ENCODE measurements at regions not wholly inside any gene's neighbourhood (a gene's known extent, or its start where the extent isn't known, plus 50 kb on each side); places are given as distances from the start of the nearest gene placed in this dataset.

- Histone ChIP-seq H3K4me1 (ENCODE audit: control insufficient read depth, insufficient read depth, low read length) (no peaks in the 10 kb centered on the region), H3K27ac (ENCODE audit: low read length) (no peak overlapping the region), H3K9me3 (replicated peaks; ENCODE audit: control insufficient read depth, low read depth, low read length) (no peaks in the 10 kb centered on the region), H3K36me3 (ENCODE audit: control insufficient read depth, insufficient read depth, low read length) (no peaks in the 10 kb centered on the region), H3K4me3 (ENCODE audit: low read length) (no peak overlapping the region), H3K27me3 (ENCODE audit: control insufficient read depth, insufficient read depth, low read length) (peaks cover 18% of the 10 kb centered on the region)
- 50% methylated on average over 1 of the region's 3 CpGs for WGBS (ENCODE audit: insufficient coverage)
- no peak for DNase-seq
Measured at GRCh38 chr20:22491194-22491505, 93.2 kb downstream of the FOXA2 start.

GRCh38 chr20:22490287-22491193 is 93.8 kb downstream of the FOXA2 start:
- Histone ChIP-seq H3K27ac (ENCODE audit: low read length) (no peak overlapping the region), H3K4me3 (ENCODE audit: low read length) (no peak overlapping the region), H3K4me1 (ENCODE audit: control insufficient read depth, insufficient read depth, low read length) (no peaks in the 10 kb centered on the region), H3K27me3 (ENCODE audit: control insufficient read depth, insufficient read depth, low read length) (peaks cover 18% of the 10 kb centered on the region), H3K9me3 (replicated peaks; ENCODE audit: control insufficient read depth, low read depth, low read length) (no peaks in the 10 kb centered on the region), H3K36me3 (ENCODE audit: control insufficient read depth, insufficient read depth, low read length) (no peaks in the 10 kb centered on the region)
- WGBS (ENCODE audit: insufficient coverage): 45% methylated on average over 18 of the region's 23 CpGs
- DNase-seq: no peak

- WGBS (ENCODE audit: insufficient coverage): 70% methylated on average over 2 of the region's 11 CpGs
- no peak overlapping the region for H3K27ac ChIP-seq (ENCODE audit: low read length)
- H3K27me3 ChIP-seq (ENCODE audit: control insufficient read depth, insufficient read depth, low read length): peaks cover 17% of the 10 kb centered on the region
- H3K9me3 ChIP-seq (replicated peaks; ENCODE audit: control insufficient read depth, low read depth, low read length): no peaks in the 10 kb centered on the region
- H3K4me1 ChIP-seq (ENCODE audit: control insufficient read depth, insufficient read depth, low read length): no peaks in the 10 kb centered on the region
- no peaks in the 10 kb centered on the region for H3K36me3 ChIP-seq (ENCODE audit: control insufficient read depth, insufficient read depth, low read length)
- DNase-seq: no peak
- no peak overlapping the region for H3K4me3 ChIP-seq (ENCODE audit: low read length)
Measured at GRCh38 chr20:22489626-22490286, 94.6 kb downstream of the FOXA2 start.

- 35% methylated on average over 2 of the region's 4 CpGs for WGBS (ENCODE audit: insufficient coverage)
- H3K27ac ChIP-seq (ENCODE audit: low read length): no peak overlapping the region
- no peaks in the 10 kb centered on the region for H3K4me1 ChIP-seq (ENCODE audit: control insufficient read depth, insufficient read depth, low read length)
- DNase-seq: no peak
- no peak overlapping the region for H3K4me3 ChIP-seq (ENCODE audit: low read length)
- no peaks in the 10 kb centered on the region for H3K27me3 ChIP-seq (ENCODE audit: control insufficient read depth, insufficient read depth, low read length)
- H3K36me3 ChIP-seq (ENCODE audit: control insufficient read depth, insufficient read depth, low read length): no peaks in the 10 kb centered on the region
- no peaks in the 10 kb centered on the region for H3K9me3 ChIP-seq (replicated peaks; ENCODE audit: control insufficient read depth, low read depth, low read length)
Measured at GRCh38 chr20:22480336-22480735, 104.0 kb downstream of the FOXA2 start.

GRCh38 chr20:22475662-22476061 is 108.7 kb downstream of the FOXA2 start:
- Histone ChIP-seq H3K4me3 (ENCODE audit: low read length) (no peak overlapping the region), H3K4me1 (ENCODE audit: control insufficient read depth, insufficient read depth, low read length) (no peaks in the 10 kb centered on the region), H3K27me3 (ENCODE audit: control insufficient read depth, insufficient read depth, low read length) (no peaks in the 10 kb centered on the region), H3K27ac (ENCODE audit: low read length) (no peak overlapping the region), H3K9me3 (replicated peaks; ENCODE audit: control insufficient read depth, low read depth, low read length) (no peaks in the 10 kb centered on the region), H3K36me3 (ENCODE audit: control insufficient read depth, insufficient read depth, low read length) (no peaks in the 10 kb centered on the region)
- no peak for DNase-seq
- WGBS (ENCODE audit: insufficient coverage): 86% methylated on average over 1 of the region's 1 CpG

- Histone ChIP-seq H3K4me3 (ENCODE audit: low read length) (no peak overlapping the region), H3K4me1 (ENCODE audit: control insufficient read depth, insufficient read depth, low read length) (no peaks in the 10 kb centered on the region), H3K36me3 (ENCODE audit: control insufficient read depth, insufficient read depth, low read length) (no peaks in the 10 kb centered on the region), H3K27ac (ENCODE audit: low read length) (no peak overlapping the region), H3K9me3 (replicated peaks; ENCODE audit: control insufficient read depth, low read depth, low read length) (no peaks in the 10 kb centered on the region), H3K27me3 (ENCODE audit: control insufficient read depth, insufficient read depth, low read length) (no peaks in the 10 kb centered on the region)
- no peak for DNase-seq
- 73% methylated on average over 2 of the region's 3 CpGs for WGBS (ENCODE audit: insufficient coverage)
Measured at GRCh38 chr20:22474224-22474623, 110.1 kb downstream of the FOXA2 start.

GRCh38 chr20:22473293-22473692 is 111.1 kb downstream of the FOXA2 start:
- Histone ChIP-seq H3K36me3 (ENCODE audit: control insufficient read depth, insufficient read depth, low read length) (no peaks in the 10 kb centered on the region), H3K9me3 (replicated peaks; ENCODE audit: control insufficient read depth, low read depth, low read length) (no peaks in the 10 kb centered on the region), H3K27ac (ENCODE audit: low read length) (no peak overlapping the region), H3K27me3 (ENCODE audit: control insufficient read depth, insufficient read depth, low read length) (no peaks in the 10 kb centered on the region), H3K4me1 (ENCODE audit: control insufficient read depth, insufficient read depth, low read length) (no peaks in the 10 kb centered on the region), H3K4me3 (ENCODE audit: low read length) (no peak overlapping the region)
- WGBS (ENCODE audit: insufficient coverage): 86% methylated on average over 2 of the region's 2 CpGs
- no peak for DNase-seq

- WGBS (ENCODE audit: insufficient coverage): 84% methylated on average over 10 of the region's 20 CpGs
- no peak for DNase-seq
- no peaks in the 10 kb centered on the region for H3K27me3 ChIP-seq (ENCODE audit: control insufficient read depth, insufficient read depth, low read length)
Measured at GRCh38 chr20:22472447-22473100, 111.8 kb downstream of the FOXA2 start.

GRCh38 chr20:22471156-22471836 is 113.1 kb downstream of the FOXA2 start:
- Histone ChIP-seq H3K4me1 (ENCODE audit: control insufficient read depth, insufficient read depth, low read length) (no peaks in the 10 kb centered on the region), H3K27me3 (ENCODE audit: control insufficient read depth, insufficient read depth, low read length) (no peaks in the 10 kb centered on the region), H3K4me3 (ENCODE audit: low read length) (no peak overlapping the region), H3K27ac (ENCODE audit: low read length) (no peak overlapping the region), H3K36me3 (ENCODE audit: control insufficient read depth, insufficient read depth, low read length) (no peaks in the 10 kb centered on the region), H3K9me3 (replicated peaks; ENCODE audit: control insufficient read depth, low read depth, low read length) (no peaks in the 10 kb centered on the region)
- no peak for DNase-seq
- 78% methylated on average over 7 of the region's 9 CpGs for WGBS (ENCODE audit: insufficient coverage)

More at GRCh38 chr20:22472447-22473100, 111.8 kb downstream of the FOXA2 start:
- Histone ChIP-seq H3K36me3 (ENCODE audit: control insufficient read depth, insufficient read depth, low read length) (no peaks in the 10 kb centered on the region), H3K4me1 (ENCODE audit: control insufficient read depth, insufficient read depth, low read length) (no peaks in the 10 kb centered on the region), H3K4me3 (ENCODE audit: low read length) (no peak overlapping the region), H3K27ac (ENCODE audit: low read length) (no peak overlapping the region), H3K9me3 (replicated peaks; ENCODE audit: control insufficient read depth, low read depth, low read length) (no peaks in the 10 kb centered on the region)

GRCh38 chr20:22470620-22471026 is 113.7 kb downstream of the FOXA2 start:
- H3K27ac ChIP-seq (ENCODE audit: low read length): no peak overlapping the region
- no peak overlapping the region for H3K4me3 ChIP-seq (ENCODE audit: low read length)
- H3K9me3 ChIP-seq (replicated peaks; ENCODE audit: control insufficient read depth, low read depth, low read length): no peaks in the 10 kb centered on the region
- no peaks in the 10 kb centered on the region for H3K27me3 ChIP-seq (ENCODE audit: control insufficient read depth, insufficient read depth, low read length)
- no peaks in the 10 kb centered on the region for H3K4me1 ChIP-seq (ENCODE audit: control insufficient read depth, insufficient read depth, low read length)
- DNase-seq: no peak
- H3K36me3 ChIP-seq (ENCODE audit: control insufficient read depth, insufficient read depth, low read length): no peaks in the 10 kb centered on the region
- WGBS (ENCODE audit: insufficient coverage): no CpG with 5 or more reads among the region's 1 CpG

Measured in muscle of leg (tissue), 3 donors.